Stimulated activated CD4-positive, alpha-beta T cell treated with anti-CD3 and anti-CD28 coated beads, Interleukin-2, amount 100 ng/mL, for 24 hours (primary cell): ENCODE measurements at regions not wholly inside any gene's neighbourhood (a gene's known extent, or its start where the extent isn't known, plus 50 kb on each side); places are given as distances from the start of the nearest gene placed in this dataset.

Experiments used
- DNase-seq, 2 donors: peaks; one replicate each; pipeline ENCODE4 v3.0.0-alpha.2; 2020

GRCh38 chr6:3585320-3585935 is 128.6 kb upstream of the SLC22A23 start:
- DNase-seq, result no peak

GRCh38 chr6:3584606-3585005 is 127.8 kb upstream of the SLC22A23 start:
- no peak for DNase-seq

GRCh38 chr6:3581469-3581868 is 124.6 kb upstream of the SLC22A23 start:
- no peak for DNase-seq

- no peak for DNase-seq
Observed at GRCh38 chr6:3579652-3580175, 122.9 kb upstream of the SLC22A23 start.

- DNase-seq, result no peak
Observed at GRCh38 chr6:3578981-3579380, 122.1 kb upstream of the SLC22A23 start.

- DNase-seq, result no peak
Observed at GRCh38 chr6:3577517-3577916, 120.7 kb upstream of the SLC22A23 start.

- no peak for DNase-seq
Observed at GRCh38 chr6:3575701-3576100, 118.9 kb upstream of the SLC22A23 start.

GRCh38 chr6:3575166-3575565 is 118.3 kb upstream of the SLC22A23 start:
- no peak for DNase-seq

GRCh38 chr6:3573670-3574069 is 116.8 kb upstream of the SLC22A23 start:
- DNase-seq, result no peak

- DNase-seq, result no peak
Observed at GRCh38 chr6:3571836-3572235, 115.0 kb upstream of the SLC22A23 start.

GRCh38 chr6:3571250-3571681 is 114.4 kb upstream of the SLC22A23 start:
- no peak for DNase-seq

- no peak for DNase-seq
Observed at GRCh38 chr6:3569816-3570215, 113.0 kb upstream of the SLC22A23 start.

- no peak for DNase-seq
Observed at GRCh38 chr6:3568396-3569082, 111.7 kb upstream of the SLC22A23 start.

- DNase-seq, result no peak
Observed at GRCh38 chr6:3566812-3567211, 110.0 kb upstream of the SLC22A23 start.

GRCh38 chr6:3565291-3565690 is 108.4 kb upstream of the SLC22A23 start:
- no peak for DNase-seq

GRCh38 chr6:3561725-3562124 is 104.9 kb upstream of the SLC22A23 start:
- DNase-seq, result no peak

GRCh38 chr6:3560211-3560610 is 103.4 kb upstream of the SLC22A23 start:
- DNase-seq, result no peak

GRCh38 chr6:3559561-3559960 is 102.7 kb upstream of the SLC22A23 start:
- no peak for DNase-seq

- DNase-seq, result no peak
Observed at GRCh38 chr6:3557336-3557735, 100.5 kb upstream of the SLC22A23 start.

- DNase-seq, result no peak
Observed at GRCh38 chr6:3553254-3553653, 96.4 kb upstream of the SLC22A23 start.

- DNase-seq, result no peak
Observed at GRCh38 chr6:3551716-3552511, 95.1 kb upstream of the SLC22A23 start.

GRCh38 chr6:3549314-3549940 is 92.6 kb upstream of the SLC22A23 start:
- no peak for DNase-seq

- DNase-seq, result no peak
Observed at GRCh38 chr6:3546121-3546520, 89.3 kb upstream of the SLC22A23 start.
